Ovary (tissue), 7 donors: ENCODE measurements at regions not wholly inside any gene's neighbourhood (a gene's known extent, or its start where the extent isn't known, plus 50 kb on each side); places are given as distances from the start of the nearest gene placed in this dataset.
"Not testable (repeated sequence)": the region's sequence is repeated elsewhere in the genome, so short reads cannot be mapped to it uniquely, and the experiment has no call there.

ENCODE experiments used
- DNase-seq, 5 donors: peaks; one replicate each; pipeline ENCODE4 v3.0.0-alpha.2; 2019 to 2020
- H3K27ac ChIP-seq, 2 donors: fragments of 200-600 bp; one replicate each; pipeline versions ENCODE4 v1.5.1 to v1.8.0; 2019 to 2022
- H3K27me3 ChIP-seq: fragments of 200-600 bp; one replicate; pipeline ENCODE4 v1.8.0; 2022
- H3K36me3 ChIP-seq: fragments of 200-600 bp; sonication (generic); one replicate; pipeline ENCODE4 v1.5.1; 2019
- H3K4me1 ChIP-seq: one replicate; pipeline ENCODE4 v1.8.1; 2013; ENCODE audit warnings: mild to moderate bottlenecking, moderate library complexity; ENCODE audit not compliant: insufficient read depth
- H3K4me3 ChIP-seq: fragments of 200-600 bp; sonication (generic); one replicate; pipeline ENCODE4 v1.5.1; 2017
- H3K9me3 ChIP-seq, 2 donors: fragments of 200-600 bp in 1 of 2; sonication (generic) in 1 of 2; one replicate each; pipeline versions ENCODE4 v1.5.1 to v1.8.1; 2013 to 2019; ENCODE audit warnings: mild to moderate bottlenecking in 1 of 2, moderate library complexity in 1 of 2
- CTCF ChIP-seq, 3 donors: fragments of 450-650 bp in 2 of 3; fragments of 200-600 bp in 1 of 3; IDR thresholded peaks; one replicate each; pipeline versions ENCODE4 v1.5.1 to v1.8.0; 2016 to 2022; ENCODE audit warnings: antibody characterized with exemption in 3 of 3, mild to moderate bottlenecking in 1 of 3
- EP300 ChIP-seq: sonication (generic); formaldehyde crosslinking; IDR thresholded peaks from one replicate; pipeline ENCODE4 v1.6.1; 2017; ENCODE audit warnings: antibody characterized with exemption
- POLR2A ChIP-seq: fragments of 450-650 bp; IDR thresholded peaks from one replicate; pipeline ENCODE4 v1.6.1; 2017; ENCODE audit warnings: antibody characterized with exemption, mild to moderate bottlenecking, moderate library complexity
- WGBS, 3 donors: extraction: QIAGEN DNeasy Blood & Tissue Kit in 1 of 3; methylation state at CpG; one replicate each; pipeline versions ENCODE4 v1.1.5 to v1.1.7; 2013 to 2017; 5-methylcytosine and 5-hydroxymethylcytosine counted together
- intact Hi-C, 4 donors: fragments of 100-400 bp; cut with DNase I; formaldehyde crosslinking; loops; one replicate each; pipeline versions ENCODE4 v1.11.0 to v1.15.1; 2022 to 2023
- donor health status: DM: no; HTN: no; CAD: no; lungs with moderate emphysema.
- donor health status: DM: no; HTN: no; CAD: no.
- donor health status: Bipolar disorder and iron deficiency.
- donor health status: DM: no; HTN: no; CAD: no.
- donor health status: DM: yes; HTN: yes; CAD: no.

- no peak overlapping the region for H3K27ac ChIP-seq
- H3K4me3 ChIP-seq, result no peak overlapping the region
- no peak for DNase-seq
- H3K36me3 ChIP-seq, result no peaks in the 10 kb centered on the region
- no peaks in the 10 kb centered on the region for H3K27me3 ChIP-seq
- H3K4me1 ChIP-seq, result no peaks in the 10 kb centered on the region
- no peak for TF ChIP-seq POLR2A
- TF ChIP-seq EP300, result no peak
- TF ChIP-seq CTCF (IDR thresholded peaks at IDR 0.05), result no peak
- intact Hi-C loops, result no loop called here
- H3K9me3 ChIP-seq, result no peaks in the 10 kb centered on the region
These were observed 548.8 kb upstream of the ZP4 start for GRCh38 chr1:238439511-238439910.

- Histone ChIP-seq H3K27me3 (no peaks in the 10 kb centered on the region), H3K9me3 (no peaks in the 10 kb centered on the region), H3K4me3 (no peak overlapping the region), H3K4me1 (no peaks in the 10 kb centered on the region), H3K36me3 (no peaks in the 10 kb centered on the region), H3K27ac (no peak overlapping the region)
- intact Hi-C loops, result no loop called here
- no peak for DNase-seq
- no peak for TF ChIP-seq POLR2A
- TF ChIP-seq EP300, result no peak
- TF ChIP-seq CTCF (IDR thresholded peaks at IDR 0.05), result no peak
- WGBS, 3 donors, result 26 to 55% (median 31%) methylated on average over 5 of the region's 5 CpGs
These were observed 547.9 kb upstream of the ZP4 start for GRCh38 chr1:238438311-238439270.

GRCh38 chr1:238429703-238430102 is 539.0 kb upstream of the ZP4 start:
- 60 to 73% (median 62%) methylated on average over 2 of the region's 2 CpGs for WGBS, 3 donors

GRCh38 chr1:238419209-238419608 is 528.5 kb upstream of the ZP4 start:
- no peak overlapping the region for H3K27ac ChIP-seq
- intact Hi-C loops, result no loop called here
- no peaks in the 10 kb centered on the region for H3K36me3 ChIP-seq
- no peak for TF ChIP-seq POLR2A
- TF ChIP-seq EP300, result no peak
- TF ChIP-seq CTCF (IDR thresholded peaks at IDR 0.05), result no peak
- no peaks in the 10 kb centered on the region for H3K4me1 ChIP-seq
- 56 to 59% (median 58%) methylated on average over 3 of the region's 3 CpGs for WGBS, 3 donors
- H3K27me3 ChIP-seq, result no peaks in the 10 kb centered on the region
- H3K4me3 ChIP-seq, result no peak overlapping the region
- DNase-seq, result no peak
- H3K9me3 ChIP-seq, result no peaks in the 10 kb centered on the region

More at GRCh38 chr1:238429703-238430102, 539.0 kb upstream of the ZP4 start:
- H3K36me3 ChIP-seq, DNase-seq, intact Hi-C loops, H3K9me3 ChIP-seq, H3K4me1 ChIP-seq, H3K27ac ChIP-seq, H3K4me3 ChIP-seq, H3K27me3 ChIP-seq: not testable (repeated sequence)

- WGBS, 3 donors, result 13 to 18% (median 14%) methylated on average over 5 of the region's 5 CpGs
- Histone ChIP-seq H3K36me3 (no peaks in the 10 kb centered on the region), H3K4me3 (no peak overlapping the region), H3K9me3 (no peaks in the 10 kb centered on the region), H3K27ac (no peak overlapping the region), H3K4me1 (no peaks in the 10 kb centered on the region), H3K27me3 (no peaks in the 10 kb centered on the region)
- TF ChIP-seq EP300, result no peak
- no peak for TF ChIP-seq CTCF (IDR thresholded peaks at IDR 0.05)
- no peak for TF ChIP-seq POLR2A
- DNase-seq, result no peak
- intact Hi-C loops, result no loop called here
These were observed 519.2 kb upstream of the ZP4 start for GRCh38 chr1:238409932-238410331.
